ENCODE measurements at regions not wholly inside any gene's neighbourhood (a gene's known extent, or its start where the extent isn't known, plus 50 kb on each side); places are given as distances from the start of the nearest gene placed in this dataset.
"Not testable (repeated sequence)": the region's sequence is repeated elsewhere in the genome, so short reads cannot be mapped to it uniquely, and the experiment has no call there.

- not testable (repeated sequence) for DNase-seq (ENCODE audit: low read depth)
Measured at GRCh38 chr1:209173796-209174195, 409.7 kb upstream of the CAMK1G start.

GRCh38 chr1:209176866-209177430 lies 406.6 kb upstream of the CAMK1G start:
- no peak for DNase-seq (ENCODE audit: low read depth)

GRCh38 chr1:209183195-209183594 lies 400.3 kb upstream of the CAMK1G start:
- DNase-seq (ENCODE audit: low read depth), result no peak

GRCh38 chr1:209187589-209187988 lies 395.9 kb upstream of the CAMK1G start:
- DNase-seq (ENCODE audit: low read depth), result no peak

GRCh38 chr1:209190591-209191261 lies 392.8 kb upstream of the CAMK1G start:
- DNase-seq (ENCODE audit: low read depth), result peak; percentile 52

- DNase-seq (ENCODE audit: low read depth), result no peak
Measured at GRCh38 chr1:209191262-209191634, 392.3 kb upstream of the CAMK1G start.

- no peak for DNase-seq (ENCODE audit: low read depth)
Measured at GRCh38 chr1:209196140-209196539, 387.4 kb upstream of the CAMK1G start.

- no peak for DNase-seq (ENCODE audit: low read depth)
Measured at GRCh38 chr1:209198961-209199750, 384.4 kb upstream of the CAMK1G start.

GRCh38 chr1:209199822-209200221 lies 383.7 kb upstream of the CAMK1G start:
- no peak for DNase-seq (ENCODE audit: low read depth)

GRCh38 chr1:209202321-209202720 lies 381.2 kb upstream of the CAMK1G start:
- not testable (repeated sequence) for DNase-seq (ENCODE audit: low read depth)

GRCh38 chr1:209202830-209203532 lies 380.5 kb upstream of the CAMK1G start:
- DNase-seq (ENCODE audit: low read depth), result peak; percentile 64

GRCh38 chr1:209203533-209203895 lies 380.0 kb upstream of the CAMK1G start:
- DNase-seq (ENCODE audit: low read depth), result no peak

- no peak for DNase-seq (ENCODE audit: low read depth)
Measured at GRCh38 chr1:209205039-209205438, 378.5 kb upstream of the CAMK1G start.

- DNase-seq (ENCODE audit: low read depth), result no peak
Measured at GRCh38 chr1:209207126-209207700, 376.3 kb upstream of the CAMK1G start.

- DNase-seq (ENCODE audit: low read depth), result peak; percentile 74
Measured at GRCh38 chr1:209207701-209208286, 375.7 kb upstream of the CAMK1G start.

- DNase-seq (ENCODE audit: low read depth), result peak; percentile 7
Measured at GRCh38 chr1:209208648-209209047, 374.9 kb upstream of the CAMK1G start.

GRCh38 chr1:209213989-209214388 lies 369.5 kb upstream of the CAMK1G start:
- DNase-seq (ENCODE audit: low read depth), result no peak

- DNase-seq (ENCODE audit: low read depth), result no peak
Measured at GRCh38 chr1:209215826-209216225, 367.7 kb upstream of the CAMK1G start.

- DNase-seq (ENCODE audit: low read depth), result no peak
Measured at GRCh38 chr1:209218113-209218512, 365.4 kb upstream of the CAMK1G start.

- DNase-seq (ENCODE audit: low read depth), result no peak
Measured at GRCh38 chr1:209218981-209219380, 364.5 kb upstream of the CAMK1G start.

- no peak for DNase-seq (ENCODE audit: low read depth)
Measured at GRCh38 chr1:209219791-209220524, 363.6 kb upstream of the CAMK1G start.

Data from EH (cell line).